Activated naive CD8-positive, alpha-beta T cell treated with anti-CD3 and anti-CD28 coated beads, Interleukin-2, amount 10 ng/mL, durations not matched to agents 7 days and 5 days (primary cell): ENCODE measurements at regions not wholly inside any gene's neighbourhood (a gene's known extent, or its start where the extent isn't known, plus 50 kb on each side); places are given as distances from the start of the nearest gene placed in this dataset.
A peak's percentile ranks its signal among the peaks of the same experiment; 100 is the strongest.
"Not testable (repeated sequence)": the region's sequence is repeated elsewhere in the genome, so short reads cannot be mapped to it uniquely, and the experiment has no call there.

Experiments used
- ATAC-seq: fragments of 150-1000 bp; cut with Tn5 transposase; one replicate; pipeline ENCODE4 v1.10.0; 2021; ENCODE audit warnings: low read depth, moderate library complexity
- POLR2A ChIA-PET: fragments of 350-600 bp; sonication (Branson Sonifier 250); formaldehyde crosslinking; loops from one replicate; lab custom pipeline; 2021; ENCODE audit warnings: antibody characterized with exemption; lab: Charles Lee
- DNase-seq: peaks from one replicate; pipeline ENCODE4 v3.0.0; 2021
- H3K27ac Mint-ChIP-seq: one replicate; pipeline ENCODE4 v1.8.0; 2022; ENCODE audit warnings: mild to moderate bottlenecking, mixed read lengths
- H3K27me3 Mint-ChIP-seq: one replicate; pipeline ENCODE4 v1.8.0; 2022; ENCODE audit warnings: mild to moderate bottlenecking, moderate library complexity, mixed read lengths
- H3K36me3 Mint-ChIP-seq: one replicate; pipeline ENCODE4 v1.8.0; 2021; ENCODE audit warnings: mild to moderate bottlenecking, mixed read lengths
- H3K4me1 Mint-ChIP-seq: one replicate; pipeline ENCODE4 v1.8.0; 2021; ENCODE audit warnings: mixed read lengths
- H3K4me3 Mint-ChIP-seq: one replicate; pipeline ENCODE4 v1.8.0; 2022; ENCODE audit warnings: mild to moderate bottlenecking, moderate library complexity, mixed read lengths
- H3K9me3 Mint-ChIP-seq: one replicate; pipeline ENCODE4 v1.8.0; 2021; ENCODE audit warnings: mixed read lengths

GRCh38 chr2:207338220-207338607 is 172.5 kb upstream of the KLF7 start:
- H3K9me3 Mint-ChIP-seq = peaks cover 4% of the 10 kb centered on the region
- no peak for DNase-seq
- peaks cover 1% of the 10 kb centered on the region for H3K36me3 Mint-ChIP-seq
- peaks cover 25% of the 10 kb centered on the region for H3K4me1 Mint-ChIP-seq
- no peaks in the 10 kb centered on the region for H3K27me3 Mint-ChIP-seq
- no peak for ATAC-seq
- H3K27ac Mint-ChIP-seq = no peak overlapping the region
- no peak overlapping the region for H3K4me3 Mint-ChIP-seq
- POLR2A ChIA-PET = no interaction called here

DNA sequence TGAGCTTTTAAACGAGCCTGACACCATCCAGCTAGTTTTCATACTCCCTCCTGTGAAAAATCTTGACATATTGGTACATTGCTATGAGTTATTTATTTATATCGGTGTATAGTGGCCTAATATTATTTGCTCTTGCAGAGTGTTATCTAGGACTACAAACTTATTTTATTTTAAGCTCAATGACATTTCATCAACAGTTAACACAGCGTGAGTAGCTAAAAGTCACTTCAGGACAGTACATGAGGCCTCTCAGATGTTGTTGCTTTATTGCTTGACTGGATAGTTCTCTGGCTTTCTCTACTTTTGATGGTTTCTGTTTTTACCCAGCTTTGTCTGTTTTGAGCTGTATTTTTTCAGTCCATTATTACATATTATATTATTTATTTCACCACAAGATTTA is 172.9 kb upstream of the KLF7 start:
- peaks cover under 1% of the 10 kb centered on the region for H3K36me3 Mint-ChIP-seq
- no peak for ATAC-seq

DNA sequence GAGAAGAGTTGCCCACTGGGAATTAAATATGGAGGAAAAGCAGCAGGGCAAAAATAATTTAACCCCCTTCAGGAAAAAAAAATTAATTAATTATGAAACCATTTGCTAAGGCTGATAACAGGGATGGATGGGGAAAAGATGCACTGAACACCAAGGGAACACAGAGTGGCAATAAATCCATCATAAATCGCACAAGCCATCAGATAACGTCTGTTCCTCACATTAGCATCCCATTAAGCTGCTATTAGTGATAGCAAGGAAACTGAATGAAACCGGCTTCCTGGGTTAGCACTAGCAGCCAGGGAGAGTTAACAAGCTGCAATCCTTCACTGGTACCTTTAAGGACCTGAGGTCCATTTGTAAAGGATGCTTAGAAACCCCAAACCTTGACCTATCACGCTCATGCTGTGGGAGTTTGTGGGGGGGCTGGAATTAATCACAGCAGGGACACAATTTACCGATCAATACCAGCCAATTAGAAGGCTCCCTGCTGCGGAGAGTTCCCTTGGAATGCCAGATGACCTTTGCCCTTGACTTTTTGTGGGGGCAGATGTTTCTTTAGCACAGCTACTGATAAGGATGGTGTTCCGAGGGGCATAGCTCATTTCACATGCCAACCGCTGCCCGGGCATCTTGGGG is 175.5 kb upstream of the KLF7 start:
- no peak overlapping the region for H3K4me3 Mint-ChIP-seq
- POLR2A ChIA-PET = interaction anchor here (0.7 kb wide), 1 partner anchor 127 kb away, joined by 3 read pairs; no protein-coding TSS in a partner anchor
- no peak for DNase-seq
- H3K36me3 Mint-ChIP-seq = peaks cover 5% of the 10 kb centered on the region
- peaks cover 2% of the 10 kb centered on the region for H3K9me3 Mint-ChIP-seq
- no peaks in the 10 kb centered on the region for H3K27me3 Mint-ChIP-seq
- H3K4me1 Mint-ChIP-seq = peaks cover 13% of the 10 kb centered on the region
- no peak for ATAC-seq
- no peak overlapping the region for H3K27ac Mint-ChIP-seq

More for the DNA sequence above, 172.9 kb upstream of the KLF7 start:
- no peak overlapping the region for H3K27ac Mint-ChIP-seq
- no peak overlapping the region for H3K4me3 Mint-ChIP-seq
- peaks cover 3% of the 10 kb centered on the region for H3K9me3 Mint-ChIP-seq
- H3K4me1 Mint-ChIP-seq = peaks cover 21% of the 10 kb centered on the region
- no peak for DNase-seq
- no peaks in the 10 kb centered on the region for H3K27me3 Mint-ChIP-seq
- POLR2A ChIA-PET = no interaction called here

DNA sequence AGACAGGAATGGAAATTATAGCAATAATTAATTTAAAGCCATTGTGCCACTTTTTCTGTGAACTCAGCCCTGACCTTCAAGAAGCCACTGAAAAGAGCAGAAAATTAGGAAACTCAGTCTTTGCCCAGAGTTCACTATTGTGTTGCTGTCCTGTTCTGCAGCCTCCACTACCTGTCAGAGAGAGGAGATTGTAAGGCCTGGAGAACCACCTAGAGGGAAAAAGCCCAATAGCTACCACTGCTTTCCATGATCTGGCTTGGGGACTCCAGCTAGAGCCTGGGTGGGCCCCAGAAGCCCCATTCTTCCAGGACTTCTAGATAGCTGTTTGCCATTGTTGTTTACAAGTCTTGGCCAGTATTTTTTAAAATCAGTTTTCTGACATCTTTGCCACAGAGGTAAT is 176.1 kb upstream of the KLF7 start:
- ATAC-seq (no peak), DNase-seq (no peak)
- no peak overlapping the region for H3K4me3 Mint-ChIP-seq
- H3K9me3 Mint-ChIP-seq = peaks cover 2% of the 10 kb centered on the region
- H3K4me1 Mint-ChIP-seq = peaks cover 11% of the 10 kb centered on the region
- H3K36me3 Mint-ChIP-seq = peaks cover 5% of the 10 kb centered on the region
- H3K27me3 Mint-ChIP-seq = no peaks in the 10 kb centered on the region
- H3K27ac Mint-ChIP-seq = no peak overlapping the region
- POLR2A ChIA-PET = no interaction called here

DNA sequence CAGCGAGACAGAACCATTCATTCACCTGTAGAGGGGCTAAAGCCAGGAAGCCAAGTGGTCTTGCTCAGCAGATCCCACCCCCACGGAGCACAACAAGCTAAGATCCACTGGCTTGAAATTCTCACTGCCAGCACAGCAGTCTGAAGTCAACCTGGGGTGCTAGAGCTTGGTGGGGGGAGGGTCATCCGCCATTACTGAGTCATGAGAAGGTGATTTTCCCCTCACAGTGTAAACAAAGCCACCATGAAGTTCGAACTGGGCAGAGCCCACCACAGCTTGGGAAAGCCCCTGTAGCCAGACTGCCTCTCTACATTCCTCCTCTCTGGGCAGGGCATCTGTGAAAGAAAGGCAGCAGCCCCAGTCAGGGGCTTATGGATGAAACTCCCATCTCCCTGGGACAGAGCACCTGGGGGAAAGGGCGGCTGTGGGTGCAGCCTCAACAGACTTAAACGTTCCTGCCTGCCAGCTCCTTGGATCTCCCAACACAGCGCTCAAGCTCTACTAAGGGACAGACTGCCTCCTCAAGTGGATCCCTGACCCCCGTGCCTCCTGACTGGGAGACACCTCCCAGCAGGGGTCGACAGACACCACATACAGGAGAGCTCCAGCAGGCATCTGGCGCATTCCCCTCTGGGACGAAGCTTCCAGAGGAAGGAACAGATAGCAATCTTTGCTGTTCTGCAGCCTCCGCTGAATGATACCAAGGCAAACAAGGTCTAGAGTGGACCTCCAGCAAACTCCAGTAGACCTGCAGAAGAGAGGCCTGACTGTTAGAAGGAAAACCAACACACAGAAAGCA is 179.0 kb upstream of the KLF7 start:
- H3K4me1 Mint-ChIP-seq, H3K4me3 Mint-ChIP-seq, DNase-seq, ATAC-seq, H3K27ac Mint-ChIP-seq, H3K27me3 Mint-ChIP-seq, H3K9me3 Mint-ChIP-seq, POLR2A ChIA-PET: not testable (repeated sequence)
- H3K36me3 Mint-ChIP-seq = peaks cover 12% of the 10 kb centered on the region

- no peak overlapping the region for H3K27ac Mint-ChIP-seq
- ATAC-seq = no peak
- DNase-seq = no peak
- H3K36me3 Mint-ChIP-seq = peaks cover 7% of the 10 kb centered on the region
- H3K4me1 Mint-ChIP-seq = peaks cover 5% of the 10 kb centered on the region
- no peaks in the 10 kb centered on the region for H3K27me3 Mint-ChIP-seq
- POLR2A ChIA-PET = no interaction called here
- H3K9me3 Mint-ChIP-seq = peaks cover 8% of the 10 kb centered on the region
- no peak overlapping the region for H3K4me3 Mint-ChIP-seq
Observed at GRCh38 chr2:207351171-207351570, 178.6 kb upstream of the CREB1 start.

GRCh38 chr2:207352978-207353671 is 176.6 kb upstream of the CREB1 start:
- no peak for DNase-seq
- H3K9me3 Mint-ChIP-seq = no peaks in the 10 kb centered on the region
- H3K27ac Mint-ChIP-seq = no peak overlapping the region
- H3K36me3 Mint-ChIP-seq = no peaks in the 10 kb centered on the region
- no peaks in the 10 kb centered on the region for H3K27me3 Mint-ChIP-seq
- H3K4me1 Mint-ChIP-seq = peaks cover 5% of the 10 kb centered on the region
- H3K4me3 Mint-ChIP-seq = no peak overlapping the region
- POLR2A ChIA-PET = no interaction called here
- peak; percentile 71 for ATAC-seq

DNA sequence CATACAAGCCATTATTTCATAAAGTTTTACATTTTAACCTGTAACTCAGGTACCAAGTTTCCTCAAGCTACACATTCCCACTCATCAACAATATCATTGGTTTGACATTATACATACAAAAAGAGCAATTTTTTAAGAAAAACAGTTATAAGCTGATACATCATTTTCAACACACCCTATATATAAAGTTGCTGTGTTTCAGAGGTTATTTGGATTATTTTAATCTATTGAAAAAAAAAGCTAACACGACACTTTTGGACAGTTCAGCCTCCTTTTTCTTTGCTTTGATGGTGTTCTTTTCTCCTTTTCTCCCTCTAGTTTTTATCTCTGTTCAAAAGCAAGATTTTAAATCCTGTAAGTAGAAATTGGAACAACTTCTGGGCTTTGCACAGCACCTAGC is 175.9 kb upstream of the CREB1 start:
- Mint-ChIP-seq H3K27ac (no peak overlapping the region), H3K36me3 (no peaks in the 10 kb centered on the region), H3K27me3 (no peaks in the 10 kb centered on the region), H3K4me3 (no peak overlapping the region), H3K4me1 (peaks cover 5% of the 10 kb centered on the region), H3K9me3 (no peaks in the 10 kb centered on the region)
- DNase-seq (no peak), ATAC-seq (no peak)
- POLR2A ChIA-PET = no interaction called here

DNA sequence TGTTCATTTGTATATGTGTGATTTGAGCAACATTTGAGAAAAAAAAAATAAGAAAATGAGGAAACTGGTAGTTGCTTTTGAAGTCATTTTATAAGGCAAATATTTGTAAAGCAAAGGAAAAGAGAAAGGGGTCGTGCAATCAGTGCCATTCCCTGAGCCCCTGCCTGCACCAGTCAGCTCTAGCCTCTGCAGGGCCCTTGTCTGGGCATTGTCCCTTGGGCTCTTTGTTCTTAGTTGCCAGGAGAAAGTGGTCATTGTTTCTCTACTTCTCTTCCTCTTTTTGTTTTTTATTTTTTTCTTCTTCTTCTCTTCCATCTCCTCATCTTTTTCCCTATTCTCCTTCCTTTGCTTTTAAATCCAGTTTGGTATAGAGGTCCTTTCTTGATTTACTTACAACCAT is 175.3 kb upstream of the CREB1 start:
- H3K27ac Mint-ChIP-seq = no peak overlapping the region
- POLR2A ChIA-PET = no interaction called here
- DNase-seq = no peak
- H3K27me3 Mint-ChIP-seq = no peaks in the 10 kb centered on the region
- no peak overlapping the region for H3K4me3 Mint-ChIP-seq
- ATAC-seq = no peak
- H3K36me3 Mint-ChIP-seq = no peaks in the 10 kb centered on the region
- peaks cover 5% of the 10 kb centered on the region for H3K4me1 Mint-ChIP-seq
- no peaks in the 10 kb centered on the region for H3K9me3 Mint-ChIP-seq

GRCh38 chr2:207356567-207356966 is 173.2 kb upstream of the CREB1 start:
- Mint-ChIP-seq H3K4me3 (no peak overlapping the region), H3K27me3 (peaks cover 5% of the 10 kb centered on the region), H3K9me3 (no peaks in the 10 kb centered on the region), H3K4me1 (peaks cover 5% of the 10 kb centered on the region), H3K27ac (no peak overlapping the region), H3K36me3 (no peaks in the 10 kb centered on the region)
- ATAC-seq (no peak), DNase-seq (no peak)
- POLR2A ChIA-PET = no interaction called here

DNA sequence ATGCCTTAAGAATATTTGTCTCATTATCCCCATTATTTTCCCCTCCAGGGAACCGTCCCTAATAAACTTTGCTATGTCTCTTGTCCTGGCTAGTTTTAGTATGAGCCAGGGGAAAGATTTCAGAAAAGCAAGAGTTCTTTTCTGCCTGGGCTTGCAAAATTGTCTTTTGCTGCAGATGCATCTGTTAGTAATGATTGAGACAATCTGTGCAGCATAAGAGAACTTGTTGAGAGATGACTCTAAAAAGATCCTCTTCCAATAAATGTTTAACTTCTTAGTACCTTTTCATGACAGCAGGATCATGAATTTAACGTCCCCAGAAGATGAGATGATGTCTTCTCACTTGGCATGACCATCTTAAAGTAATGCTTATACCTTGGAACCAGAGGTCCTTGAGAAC is 172.5 kb upstream of the CREB1 start:
- Mint-ChIP-seq H3K27ac (no peak overlapping the region), H3K36me3 (no peaks in the 10 kb centered on the region), H3K4me1 (peaks cover 5% of the 10 kb centered on the region), H3K9me3 (no peaks in the 10 kb centered on the region), H3K4me3 (no peak overlapping the region), H3K27me3 (peaks cover 5% of the 10 kb centered on the region)
- ATAC-seq (no peak), DNase-seq (no peak)
- POLR2A ChIA-PET = no interaction called here

- Mint-ChIP-seq H3K27me3 (peaks cover 11% of the 10 kb centered on the region), H3K4me3 (no peak overlapping the region), H3K36me3 (no peaks in the 10 kb centered on the region), H3K27ac (no peak overlapping the region), H3K9me3 (peaks cover 3% of the 10 kb centered on the region), H3K4me1 (no peaks in the 10 kb centered on the region)
- POLR2A ChIA-PET = no interaction called here
- DNase-seq = no peak
- ATAC-seq = no peak
Observed at GRCh38 chr2:207362716-207363115, 167.0 kb upstream of the CREB1 start.

DNA sequence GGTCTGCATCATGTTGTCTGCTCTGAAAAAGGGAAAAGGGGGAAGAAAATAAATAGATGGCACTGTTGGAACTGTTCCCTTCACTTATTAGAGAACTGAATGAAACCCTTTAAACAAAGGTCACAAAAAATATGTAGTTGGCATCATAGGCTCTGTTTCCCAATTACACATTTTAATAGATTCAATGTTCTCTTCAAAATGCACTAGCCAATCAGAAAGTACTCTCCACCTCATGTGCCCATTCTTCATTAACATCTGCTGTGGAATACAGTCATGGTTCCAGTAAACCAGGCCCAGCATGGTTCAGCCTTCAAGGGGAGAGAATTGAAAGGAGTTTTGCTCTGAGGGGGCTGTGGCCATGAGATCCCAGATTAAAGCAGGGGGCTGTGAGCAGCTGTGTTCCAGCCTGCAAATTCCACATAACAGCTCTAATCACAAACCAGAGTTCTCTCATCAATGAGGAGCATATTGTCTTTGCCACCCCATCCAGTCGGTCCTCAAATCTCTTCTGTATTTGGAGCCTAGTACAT is 165.9 kb upstream of the CREB1 start:
- POLR2A ChIA-PET = no interaction called here
- H3K9me3 Mint-ChIP-seq = peaks cover 3% of the 10 kb centered on the region
- DNase-seq = no peak
- no peaks in the 10 kb centered on the region for H3K36me3 Mint-ChIP-seq
- H3K4me3 Mint-ChIP-seq = no peak overlapping the region
- no peak overlapping the region for H3K27ac Mint-ChIP-seq
- ATAC-seq = no peak
- H3K4me1 Mint-ChIP-seq = no peaks in the 10 kb centered on the region
- peaks cover 11% of the 10 kb centered on the region for H3K27me3 Mint-ChIP-seq
